NCI-H1105 (cell line): ENCODE measurements at regions not wholly inside any gene's neighbourhood (a gene's known extent, or its start where the extent isn't known, plus 50 kb on each side); places are given as distances from the start of the nearest gene placed in this dataset.
"Not testable (repeated sequence)": the region's sequence is repeated elsewhere in the genome, so short reads cannot be mapped to it uniquely, and the experiment has no call there.

ENCODE experiments used
- DNase-seq: peaks from one replicate; lab custom pipeline; 2025; lab: John Stamatoyannopoulos, UW

GRCh38 chr10:22875581-22875980 is 52.3 kb upstream of the ARMC3 start:
- DNase-seq = no peak

GRCh38 chr10:22874189-22874854 is 53.5 kb upstream of the ARMC3 start:
- DNase-seq = peak; percentile 62

- DNase-seq = no peak
Observed at GRCh38 chr10:22856444-22857074, 71.3 kb upstream of the ARMC3 start.

- DNase-seq = no peak
Observed at GRCh38 chr10:22854935-22855421, 72.9 kb upstream of the ARMC3 start.

- no peak for DNase-seq
Observed at GRCh38 chr10:22853906-22854447, 73.9 kb upstream of the ARMC3 start.

GRCh38 chr10:22852712-22853353 is 75.0 kb upstream of the ARMC3 start:
- no peak for DNase-seq

- no peak for DNase-seq
Observed at GRCh38 chr10:22851865-22852239, 76.0 kb upstream of the ARMC3 start.

GRCh38 chr10:22850541-22850940 is 77.3 kb upstream of the ARMC3 start:
- no peak for DNase-seq

GRCh38 chr10:22849077-22849805 is 78.6 kb upstream of the ARMC3 start:
- no peak for DNase-seq

- no peak for DNase-seq
Observed at GRCh38 chr10:22848509-22848908, 79.3 kb upstream of the ARMC3 start.

- no peak for DNase-seq
Observed at GRCh38 chr10:22846294-22846693, 81.6 kb upstream of the ARMC3 start.

GRCh38 chr10:22839639-22840038 is 88.2 kb upstream of the ARMC3 start:
- DNase-seq = no peak

GRCh38 chr10:22837771-22838170 is 90.1 kb upstream of the ARMC3 start:
- DNase-seq = no peak

- no peak for DNase-seq
Observed at GRCh38 chr10:22837351-22837750, 90.5 kb upstream of the ARMC3 start.

- DNase-seq = no peak
Observed at GRCh38 chr10:22834471-22834870, 93.4 kb upstream of the ARMC3 start.

GRCh38 chr10:22833781-22834180 is 94.1 kb upstream of the ARMC3 start:
- DNase-seq = no peak

GRCh38 chr10:22833353-22833752 is 94.5 kb upstream of the ARMC3 start:
- DNase-seq = no peak

GRCh38 chr10:22832851-22833250 is 95.0 kb upstream of the ARMC3 start:
- DNase-seq = no peak

- no peak for DNase-seq
Observed at GRCh38 chr10:22832066-22832602, 95.7 kb upstream of the ARMC3 start.

- no peak for DNase-seq
Observed at GRCh38 chr10:22831586-22831985, 96.3 kb upstream of the ARMC3 start.

GRCh38 chr10:22828712-22829111 is 99.1 kb upstream of the ARMC3 start:
- DNase-seq = not testable (repeated sequence)

- no peak for DNase-seq
Observed at GRCh38 chr10:22825841-22826240, 102.0 kb upstream of the ARMC3 start.
